ENCODE measurements at regions not wholly inside any gene's neighbourhood (a gene's known extent, or its start where the extent isn't known, plus 50 kb on each side); places are given as distances from the start of the nearest gene placed in this dataset.

GRCh38 chr1:148347781-148348180 is 135.3 kb downstream of the PPIAL4G start:
- TF ChIP-seq CTCF (IDR thresholded peaks at IDR 0.05; ENCODE audit: poor library complexity) (no peak), EZH2 (IDR thresholded peaks at IDR 0.05; ENCODE audit: borderline replicate concordance) (no peak), EZH2phosphoT487 (IDR thresholded peaks at IDR 0.05; ENCODE audit: low read depth, severe bottlenecking, unreplicated experiment) (no peak)
